Colonic mucosa (tissue), 4 donors: ENCODE measurements at regions not wholly inside any gene's neighbourhood (a gene's known extent, or its start where the extent isn't known, plus 50 kb on each side); places are given as distances from the start of the nearest gene placed in this dataset.

Source experiments
- DNase-seq: peaks from one replicate; pipeline ENCODE4 v3.0.0-alpha.2; 2020
- H3K27ac ChIP-seq: fragments of 200-600 bp; one replicate; pipeline ENCODE4 v1.8.0; 2021
- H3K27me3 ChIP-seq: fragments of 200-600 bp; one replicate; pipeline ENCODE4 v1.8.0; 2021
- H3K36me3 ChIP-seq: fragments of 200-600 bp; one replicate; pipeline ENCODE4 v1.8.0; 2021
- H3K4me1 ChIP-seq: fragments of 200-600 bp; one replicate; pipeline ENCODE4 v1.8.0; 2021; ENCODE audit warnings: mild to moderate bottlenecking
- H3K4me3 ChIP-seq: fragments of 200-600 bp; one replicate; pipeline ENCODE4 v1.8.0; 2021
- H3K9ac ChIP-seq, 2 donors: one replicate each; pipeline ENCODE4 v1.7.0; 2013; ENCODE audit warnings: control low read depth in 2 of 2, low read depth in 2 of 2, low read length in 2 of 2
- H3K9me3 ChIP-seq: fragments of 200-600 bp; one replicate; pipeline ENCODE4 v1.8.0; 2021
- intact Hi-C: fragments of 100-400 bp; cut with DNase I; formaldehyde crosslinking; loops from one replicate; pipeline ENCODE4 v1.14.1; 2022
- TF ChIP-seq, protein P1 (sequence below): fragments of 200-600 bp; IDR thresholded peaks from one replicate; pipeline ENCODE4 v1.8.0; 2022; ENCODE audit warnings: antibody characterized with exemption, mild to moderate bottlenecking
- donor health status: healthy.
- donor health status: DM: no; HTN: no; CAD: no.
- donor health status: DM: no; HTN: no; CAD: no.

DNA sequence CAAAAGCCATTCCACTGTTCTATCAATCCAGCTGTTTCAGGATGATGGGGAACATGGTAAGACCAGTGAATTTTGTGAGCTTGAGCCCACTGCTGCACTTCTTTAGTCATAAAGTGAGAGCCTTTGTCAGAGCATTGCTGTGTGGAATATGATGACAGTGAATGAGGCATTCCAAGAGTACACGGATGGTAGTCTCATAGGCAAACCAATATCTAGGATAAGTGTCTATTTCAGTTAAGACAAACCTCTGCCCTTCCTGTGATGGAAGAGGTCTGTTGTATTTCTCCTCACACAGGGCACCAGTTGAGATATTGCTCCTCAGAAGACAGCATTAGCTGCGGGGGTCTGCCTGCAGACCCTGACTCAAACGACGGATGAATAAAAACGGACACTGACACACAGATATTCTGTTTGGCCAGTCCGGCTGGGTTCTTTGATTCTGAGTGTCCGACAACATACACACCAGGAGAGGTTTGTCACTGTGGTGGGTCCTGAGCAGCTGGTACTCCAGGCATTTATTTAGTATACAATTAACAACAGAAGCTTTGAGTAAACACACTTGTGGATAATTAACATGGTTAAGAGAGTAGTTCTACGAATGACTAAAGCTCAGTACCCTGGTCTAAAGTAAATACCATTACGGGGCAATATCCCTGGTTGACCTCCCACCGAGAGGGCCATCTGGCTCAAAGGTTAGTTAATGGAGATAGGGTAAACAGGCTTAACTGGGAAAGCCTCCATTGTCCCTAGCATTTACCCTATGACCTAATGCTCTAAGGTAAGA is 121.7 kb downstream of the ZNF280B start:
- H3K36me3 ChIP-seq: no peaks in the 10 kb centered on the region
- H3K9ac ChIP-seq: no peak overlapping the region
- intact Hi-C loops: no loop called here
- H3K4me3 ChIP-seq: no peak overlapping the region
- H3K9me3 ChIP-seq: no peaks in the 10 kb centered on the region
- no peak overlapping the region for H3K27ac ChIP-seq
- H3K27me3 ChIP-seq: no peaks in the 10 kb centered on the region
- no peak for DNase-seq
- TF ChIP-seq, protein P1, sequence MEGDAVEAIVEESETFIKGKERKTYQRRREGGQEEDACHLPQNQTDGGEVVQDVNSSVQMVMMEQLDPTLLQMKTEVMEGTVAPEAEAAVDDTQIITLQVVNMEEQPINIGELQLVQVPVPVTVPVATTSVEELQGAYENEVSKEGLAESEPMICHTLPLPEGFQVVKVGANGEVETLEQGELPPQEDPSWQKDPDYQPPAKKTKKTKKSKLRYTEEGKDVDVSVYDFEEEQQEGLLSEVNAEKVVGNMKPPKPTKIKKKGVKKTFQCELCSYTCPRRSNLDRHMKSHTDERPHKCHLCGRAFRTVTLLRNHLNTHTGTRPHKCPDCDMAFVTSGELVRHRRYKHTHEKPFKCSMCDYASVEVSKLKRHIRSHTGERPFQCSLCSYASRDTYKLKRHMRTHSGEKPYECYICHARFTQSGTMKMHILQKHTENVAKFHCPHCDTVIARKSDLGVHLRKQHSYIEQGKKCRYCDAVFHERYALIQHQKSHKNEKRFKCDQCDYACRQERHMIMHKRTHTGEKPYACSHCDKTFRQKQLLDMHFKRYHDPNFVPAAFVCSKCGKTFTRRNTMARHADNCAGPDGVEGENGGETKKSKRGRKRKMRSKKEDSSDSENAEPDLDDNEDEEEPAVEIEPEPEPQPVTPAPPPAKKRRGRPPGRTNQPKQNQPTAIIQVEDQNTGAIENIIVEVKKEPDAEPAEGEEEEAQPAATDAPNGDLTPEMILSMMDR: no peak
- H3K4me1 ChIP-seq: no peaks in the 10 kb centered on the region

DNA sequence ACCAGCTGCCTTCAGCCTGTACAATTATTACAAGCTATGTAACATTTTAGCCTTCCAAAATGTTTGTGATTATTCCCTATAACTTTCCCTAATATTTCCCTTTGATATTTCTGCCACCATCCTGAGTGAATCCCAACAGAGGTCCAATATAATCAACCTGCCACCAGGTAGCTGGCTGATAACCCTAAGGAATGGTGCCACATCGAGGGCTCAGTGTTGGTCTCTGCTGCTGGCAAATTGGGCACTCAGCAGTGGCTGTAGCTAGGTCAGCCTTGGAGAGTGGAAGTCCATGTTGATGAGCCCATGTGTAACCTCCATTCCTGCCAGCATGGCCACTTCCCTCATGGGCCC is 121.2 kb downstream of the ZNF280B start:
- Histone ChIP-seq H3K4me3 (no peak overlapping the region), H3K27me3 (no peaks in the 10 kb centered on the region), H3K9me3 (no peaks in the 10 kb centered on the region), H3K36me3 (no peaks in the 10 kb centered on the region), H3K9ac (no peak overlapping the region), H3K4me1 (no peaks in the 10 kb centered on the region), H3K27ac (no peak overlapping the region)
- TF ChIP-seq, protein P1: no peak
- intact Hi-C loops: no loop called here
- DNase-seq: no peak

DNA sequence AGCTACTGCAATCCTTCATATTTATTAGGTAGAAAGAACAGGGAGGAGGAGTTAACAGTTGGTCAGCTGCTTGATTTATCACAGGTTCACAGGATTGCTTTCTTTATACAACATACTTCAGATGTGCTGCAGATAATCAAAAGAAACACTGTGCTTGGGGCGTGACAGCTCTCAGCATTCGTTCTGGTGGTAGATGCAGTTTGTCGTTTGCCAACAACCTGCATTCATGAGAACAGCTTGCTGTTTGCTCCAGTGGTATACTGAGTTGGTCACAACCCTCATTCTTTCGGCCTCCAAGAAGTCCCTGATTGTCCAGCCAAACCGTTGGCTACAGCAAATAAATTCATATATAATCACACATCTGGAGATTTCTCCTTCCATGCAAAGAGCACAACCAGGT is 120.5 kb downstream of the ZNF280B start:
- no peaks in the 10 kb centered on the region for H3K27me3 ChIP-seq

DNA sequence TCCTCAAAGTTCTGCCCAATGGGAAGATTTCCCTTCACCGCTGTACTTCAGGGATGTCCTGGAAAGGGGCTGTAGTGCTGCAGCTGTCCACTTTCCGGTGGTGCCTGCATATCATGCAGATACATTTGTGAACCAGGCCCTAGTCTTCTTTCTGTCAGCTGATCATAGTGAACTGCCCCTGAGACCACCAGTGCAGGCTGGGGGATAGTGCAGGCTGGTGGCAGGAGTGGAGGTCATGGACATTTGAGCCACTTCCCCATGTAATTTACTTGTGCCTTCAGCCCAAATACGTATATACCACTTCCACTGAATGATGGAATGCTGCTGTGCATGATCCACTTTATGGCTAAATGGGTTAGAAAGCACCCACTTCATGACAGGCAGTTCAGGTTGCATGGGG is 120.0 kb downstream of the ZNF280B start:
- DNase-seq: no peak
- no peak overlapping the region for H3K27ac ChIP-seq
- H3K36me3 ChIP-seq: no peaks in the 10 kb centered on the region
- no peaks in the 10 kb centered on the region for H3K9me3 ChIP-seq
- H3K4me1 ChIP-seq: no peaks in the 10 kb centered on the region
- H3K27me3 ChIP-seq: no peaks in the 10 kb centered on the region
- no peak overlapping the region for H3K4me3 ChIP-seq
- H3K9ac ChIP-seq: no peak overlapping the region
- intact Hi-C loops: no loop called here
- TF ChIP-seq, protein P1: no peak

More for the DNA sequence above, 120.5 kb downstream of the ZNF280B start:
- no peaks in the 10 kb centered on the region for H3K4me1 ChIP-seq
- intact Hi-C loops: no loop called here
- no peak for DNase-seq
- TF ChIP-seq, protein P1: no peak
- no peak overlapping the region for H3K4me3 ChIP-seq
- H3K36me3 ChIP-seq: no peaks in the 10 kb centered on the region
- H3K9me3 ChIP-seq: no peaks in the 10 kb centered on the region
- H3K27ac ChIP-seq: no peak overlapping the region
- no peak overlapping the region for H3K9ac ChIP-seq

DNA sequence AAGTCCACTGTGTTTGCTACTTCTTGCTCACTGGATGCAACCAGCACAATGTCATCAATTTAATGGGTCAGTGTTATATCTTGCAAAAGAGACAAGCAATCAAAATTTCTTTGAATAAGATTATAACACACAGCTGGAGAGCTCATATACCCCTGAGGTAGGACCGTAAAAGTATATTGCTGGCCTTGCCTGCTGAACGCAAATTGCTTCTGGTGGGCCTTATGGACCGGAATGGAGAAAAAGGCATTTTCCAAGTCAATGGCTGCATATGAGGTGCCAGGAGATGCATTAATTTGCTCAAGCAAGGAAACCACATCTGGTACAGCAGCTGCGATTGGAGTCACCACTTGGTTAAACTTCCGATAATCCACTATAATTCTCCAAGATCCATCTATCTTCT is 119.1 kb downstream of the ZNF280B start:
- no peaks in the 10 kb centered on the region for H3K36me3 ChIP-seq
- TF ChIP-seq, protein P1: no peak

More for the DNA sequence above, 119.1 kb downstream of the ZNF280B start:
- H3K9me3 ChIP-seq: no peaks in the 10 kb centered on the region
- no peak overlapping the region for H3K4me3 ChIP-seq
- H3K9ac ChIP-seq: no peak overlapping the region
- intact Hi-C loops: no loop called here
- no peaks in the 10 kb centered on the region for H3K27me3 ChIP-seq
- H3K27ac ChIP-seq: no peak overlapping the region
- no peak for DNase-seq
- H3K4me1 ChIP-seq: no peaks in the 10 kb centered on the region
